Activated CD8-positive, alpha-beta memory T cell treated with anti-CD3 and anti-CD28 coated beads for 4 hours (primary cell): ENCODE measurements at regions not wholly inside any gene's neighbourhood (a gene's known extent, or its start where the extent isn't known, plus 50 kb on each side); places are given as distances from the start of the nearest gene placed in this dataset.

Experiments used
- DNase-seq, 2 donors: peaks; one replicate each; pipeline ENCODE4 v3.0.0-alpha.2; 2020; ENCODE audit warnings: low read depth in 2 of 2

DNA sequence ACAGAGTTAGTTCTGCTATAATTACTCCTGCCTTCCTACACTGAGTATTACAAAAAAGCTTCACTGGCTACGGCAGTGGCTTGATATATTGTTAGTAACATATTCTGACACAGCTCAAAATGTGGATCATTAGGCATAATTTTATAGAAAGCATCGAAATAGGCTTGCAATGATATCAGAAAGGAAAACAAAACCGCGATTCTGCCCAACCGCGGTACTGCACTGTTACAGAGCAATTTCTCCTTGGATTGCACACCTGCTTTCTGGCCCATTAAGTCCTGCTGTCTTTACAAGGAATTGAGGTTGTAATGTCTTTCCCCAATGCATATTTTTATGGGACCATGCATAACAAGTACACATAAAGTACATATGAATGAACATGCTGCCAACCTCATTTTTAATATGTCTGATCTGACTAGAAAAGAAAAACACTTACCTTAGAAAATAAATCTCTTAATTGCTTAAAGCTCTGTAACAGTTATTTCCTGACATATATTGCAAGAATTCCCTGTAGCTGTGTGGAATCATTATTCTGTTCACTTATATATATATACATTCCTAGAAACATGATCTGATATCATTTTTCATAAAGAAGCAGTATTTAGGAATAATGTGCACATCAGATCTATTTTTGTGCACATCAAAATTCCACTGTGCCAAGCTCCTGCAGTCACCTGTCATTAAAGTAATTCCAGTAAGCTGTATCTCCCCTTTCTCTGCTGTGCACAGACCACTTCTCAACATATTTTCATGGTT, 763.9 kb downstream of the HACE1 start:
- DNase-seq = no peak

DNA sequence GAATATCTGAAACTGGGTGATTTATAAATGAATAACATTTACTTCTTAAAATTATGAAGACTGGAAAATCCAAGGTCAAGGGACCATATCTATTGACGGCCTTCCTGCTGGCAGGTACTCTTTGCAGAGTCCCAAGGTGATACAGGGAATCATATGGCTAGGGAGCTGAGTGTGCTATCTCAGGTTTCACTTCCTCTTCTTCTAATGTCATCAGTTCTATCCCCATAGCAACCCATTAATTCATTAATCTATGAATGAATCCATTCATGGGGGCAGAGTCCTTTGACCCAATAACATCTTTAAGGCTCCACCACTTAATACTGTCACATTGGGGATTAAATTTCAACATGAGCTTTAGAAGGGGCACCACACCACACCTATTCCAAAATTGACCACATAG, 772.0 kb downstream of the HACE1 start:
- no peak for DNase-seq

- no peak for DNase-seq
These were observed 791.4 kb downstream of the HACE1 start for GRCh38 chr6:104068281-104068680.

DNA sequence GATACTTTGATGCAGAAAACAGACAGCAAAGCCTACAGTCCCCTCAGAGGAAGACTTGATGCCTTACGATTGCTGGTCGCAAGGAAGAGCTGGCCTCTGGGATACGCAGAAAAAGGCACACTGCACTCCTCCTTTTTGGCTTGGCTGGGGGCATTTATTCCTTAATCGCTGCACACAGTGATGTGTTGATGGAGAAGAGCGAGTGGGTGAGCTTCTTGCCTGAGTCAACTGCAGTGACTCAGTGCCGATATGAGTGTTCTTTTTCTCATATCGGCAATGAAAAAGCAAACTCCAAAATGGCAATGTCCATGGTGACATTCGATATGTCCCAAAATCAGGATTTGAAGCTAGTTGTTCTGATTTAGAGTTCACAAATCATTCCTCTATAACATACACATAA, 794.8 kb downstream of the HACE1 start:
- no peak for DNase-seq

DNA sequence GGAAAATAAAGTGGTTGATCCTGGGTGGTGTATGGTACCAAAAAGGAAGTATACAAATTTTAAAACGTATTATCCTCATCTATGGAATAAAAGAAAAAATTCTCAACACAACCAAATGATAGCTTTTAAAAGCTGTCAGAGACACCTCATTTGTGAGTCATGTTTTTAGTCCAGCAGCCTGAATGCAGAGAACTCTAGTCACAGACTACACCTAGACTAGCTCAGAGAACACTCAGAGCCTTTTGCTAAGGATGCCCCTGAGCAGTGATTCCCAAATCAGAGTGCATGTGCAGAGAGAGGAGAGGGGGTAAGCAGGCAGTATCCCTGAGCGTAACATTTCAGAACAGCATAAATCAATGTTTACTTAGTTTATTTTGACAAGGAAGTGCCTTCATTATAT, 809.3 kb downstream of the HACE1 start:
- DNase-seq = no peak

- no peak for DNase-seq
These were observed 813.3 kb downstream of the HACE1 start for GRCh38 chr6:104046426-104046825.

DNA sequence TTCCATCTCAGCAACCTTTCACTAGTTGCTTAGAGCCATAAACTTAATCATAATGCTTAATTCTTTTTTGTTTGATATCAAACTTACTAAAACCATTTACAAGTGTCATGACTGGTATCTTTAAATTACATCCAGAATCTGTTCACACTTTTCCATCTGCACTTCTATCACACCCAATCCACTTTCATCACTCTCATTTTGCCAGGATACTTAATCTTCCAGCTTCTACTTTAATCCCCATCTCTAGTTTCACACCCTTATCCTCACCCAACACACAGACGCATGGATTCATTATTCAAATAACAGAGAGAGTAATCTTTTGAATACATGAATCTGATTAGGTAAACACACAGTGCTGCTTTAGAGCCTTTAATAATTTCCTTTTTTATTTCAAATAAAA, 828.4 kb downstream of the HACE1 start:
- no peak for DNase-seq

DNA sequence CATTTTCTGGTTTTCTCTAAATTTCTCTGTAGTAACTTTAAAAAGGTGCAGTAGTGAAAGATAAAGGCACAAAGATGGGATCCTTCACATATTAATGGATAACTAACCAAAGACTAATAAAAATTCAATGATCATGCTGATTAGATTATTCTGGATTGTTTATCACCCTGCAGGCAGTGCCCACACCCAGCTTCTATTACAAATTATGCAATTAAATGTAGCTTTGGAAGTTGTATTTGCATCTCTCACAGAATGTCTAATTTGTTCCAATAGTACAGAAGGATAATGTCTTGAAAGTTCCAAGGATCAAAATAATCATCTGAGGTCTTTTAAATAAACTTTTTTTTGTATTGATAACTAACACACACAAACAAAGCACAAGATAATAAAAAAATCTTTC, 837.6 kb downstream of the HACE1 start:
- DNase-seq = no peak

DNA sequence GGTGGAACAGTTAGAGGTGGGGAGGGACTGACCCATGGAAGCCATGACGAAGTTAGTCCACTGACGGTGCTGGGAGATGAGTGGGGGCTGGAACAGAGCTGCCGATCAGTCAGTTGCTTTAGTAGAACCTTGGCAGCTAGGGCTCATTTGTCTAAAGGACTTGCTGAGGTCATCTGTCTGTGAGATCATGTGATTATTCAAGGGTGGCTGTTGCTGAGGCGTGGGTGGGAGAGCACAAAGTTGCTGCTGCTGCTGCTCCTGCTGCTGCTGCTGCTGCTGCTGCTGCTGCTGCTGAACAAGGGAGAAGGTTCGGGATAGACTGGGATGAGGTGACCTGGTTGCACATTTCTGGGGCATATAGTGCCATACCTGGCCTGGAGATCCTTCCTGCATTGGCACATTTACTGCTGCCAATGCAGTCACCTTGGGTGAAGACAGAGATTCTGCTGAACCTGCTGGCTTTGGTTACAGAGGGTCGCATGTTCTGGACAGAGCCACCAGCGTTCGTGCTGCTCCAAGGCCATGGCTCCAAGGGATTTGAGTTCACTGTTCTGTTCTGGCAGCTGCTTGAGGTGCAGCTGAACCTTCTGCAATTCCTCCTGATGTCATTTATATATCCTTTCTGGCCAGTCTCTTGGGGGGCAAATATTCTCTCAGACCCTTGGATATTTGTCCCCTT, 840.5 kb downstream of the HACE1 start:
- no peak for DNase-seq

- DNase-seq = no peak
These were observed 842.0 kb downstream of the HACE1 start for GRCh38 chr6:104017410-104018381.

- DNase-seq = no peak
These were observed 845.4 kb downstream of the HACE1 start for GRCh38 chr6:104014163-104014959.

DNA sequence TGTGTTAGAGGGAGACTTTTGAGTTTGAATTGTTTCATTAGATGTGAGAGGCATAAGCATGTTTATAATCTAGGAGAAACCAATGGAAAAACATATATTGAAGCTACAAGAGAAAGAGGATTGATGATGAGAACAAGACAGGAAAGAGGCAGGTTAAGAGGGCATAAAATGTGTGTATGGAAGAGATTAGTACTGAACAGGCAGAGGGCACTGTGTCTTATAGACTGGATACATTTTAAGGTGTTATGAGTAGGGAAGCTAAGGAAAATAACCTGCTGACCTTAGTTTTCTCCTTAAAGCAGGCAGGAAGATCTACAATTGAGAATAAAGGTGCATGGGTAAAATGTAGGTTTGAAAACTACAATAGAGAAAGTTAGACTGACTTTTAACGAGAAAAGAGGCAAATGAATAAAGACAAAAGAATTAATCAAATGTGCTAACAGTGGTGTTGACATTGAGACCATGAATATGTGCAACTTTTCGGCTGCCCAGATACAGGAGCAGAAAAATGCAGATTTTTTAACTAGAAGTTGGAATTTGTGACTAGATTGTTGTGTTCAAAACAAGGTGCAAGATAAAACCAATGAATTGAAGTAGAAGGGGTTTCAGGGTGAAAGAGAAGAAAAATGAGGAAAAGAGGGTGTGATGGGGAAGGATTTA, 846.3 kb downstream of the HACE1 start:
- no peak for DNase-seq

DNA sequence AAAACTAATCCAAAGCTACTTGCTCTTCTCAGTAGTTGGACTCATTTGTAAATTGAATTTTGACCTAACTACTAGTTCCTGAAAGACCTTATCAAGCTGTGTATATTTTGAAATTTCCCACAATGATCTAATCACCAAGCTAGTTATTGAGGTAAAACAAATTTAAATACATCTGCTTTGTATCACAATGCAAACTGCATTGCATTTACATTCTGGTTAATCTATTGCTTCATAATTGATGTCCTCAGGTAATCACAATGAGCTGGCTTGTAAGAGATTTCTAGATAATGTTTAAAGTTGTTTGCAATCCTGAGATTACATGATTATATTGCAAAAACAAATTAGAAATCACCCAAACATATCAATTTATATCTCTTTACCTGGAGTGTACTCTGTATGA, 848.8 kb downstream of the HACE1 start:
- DNase-seq = no peak

DNA sequence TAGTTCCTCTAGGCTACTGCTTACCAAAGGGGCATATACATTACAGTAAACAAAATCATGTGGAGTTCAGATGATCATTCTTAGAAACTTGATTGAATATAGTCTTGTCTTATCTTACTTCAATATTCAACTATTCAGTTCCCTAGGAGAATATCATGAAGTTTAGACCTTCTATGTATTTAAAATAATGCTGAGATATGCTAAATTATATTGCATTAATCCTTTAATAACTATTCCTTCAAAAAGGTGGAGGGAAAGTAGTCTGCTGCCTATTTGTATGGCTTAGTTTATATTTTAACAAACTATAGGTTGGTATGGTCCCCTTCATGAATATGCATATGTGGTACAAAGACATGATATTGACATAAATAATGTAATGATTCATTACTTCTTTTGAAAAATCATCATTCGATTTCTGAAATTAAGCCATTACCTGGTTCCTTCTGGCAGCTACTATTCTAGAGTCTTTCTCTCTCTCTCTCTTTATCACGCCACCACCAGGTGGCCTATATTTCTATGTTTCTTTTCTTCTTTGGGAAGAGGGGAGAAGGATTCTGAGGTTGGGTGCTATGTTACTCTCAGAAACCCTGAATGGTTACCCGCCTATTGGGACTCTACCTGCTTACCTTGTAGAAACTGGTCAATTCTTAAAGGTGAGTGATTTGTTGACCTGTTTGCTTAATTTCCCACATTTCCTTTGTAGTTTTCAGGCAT, 855.8 kb downstream of the HACE1 start:
- DNase-seq = no peak

DNA sequence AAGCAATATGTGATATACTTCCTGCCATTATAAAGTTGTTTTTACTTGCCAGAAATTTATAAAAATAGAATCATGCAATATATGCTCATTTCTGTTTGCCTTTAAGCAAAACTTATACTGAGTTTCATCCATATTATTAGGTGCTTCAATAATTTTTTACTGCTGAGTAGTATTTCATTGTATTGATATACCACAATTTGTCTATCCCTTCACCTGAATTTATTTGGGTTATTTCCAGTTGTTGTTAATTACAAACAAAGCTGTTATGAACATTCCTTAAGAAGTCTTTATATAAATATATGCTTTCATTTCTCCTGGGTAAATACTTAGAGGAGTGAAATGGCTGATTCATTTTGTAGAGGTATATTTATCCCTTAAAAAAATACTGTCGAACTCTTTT, 864.1 kb downstream of the HACE1 start:
- no peak for DNase-seq

GRCh38 chr6:103983860-103984259, 875.9 kb downstream of the HACE1 start:
- DNase-seq = no peak

DNA sequence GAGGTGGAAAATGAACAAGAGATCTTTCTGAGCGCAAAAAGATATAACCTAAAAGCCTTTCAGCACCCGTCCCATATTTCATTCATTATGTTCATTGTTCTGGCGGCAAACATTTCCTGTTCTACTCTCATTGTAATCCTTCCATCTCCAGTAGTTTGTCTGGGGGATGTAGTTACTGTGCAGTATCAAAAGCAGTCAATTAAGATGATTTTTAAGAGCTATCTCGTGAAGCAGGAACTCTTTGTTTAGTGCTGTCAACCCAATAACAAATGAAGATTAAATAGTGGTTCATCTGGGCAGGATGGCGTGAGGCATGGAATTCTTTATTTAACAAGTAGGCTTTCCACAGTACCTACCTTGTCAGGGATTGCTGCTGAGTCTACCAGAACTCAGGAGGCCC, 876.7 kb downstream of the HACE1 start:
- no peak for DNase-seq

DNA sequence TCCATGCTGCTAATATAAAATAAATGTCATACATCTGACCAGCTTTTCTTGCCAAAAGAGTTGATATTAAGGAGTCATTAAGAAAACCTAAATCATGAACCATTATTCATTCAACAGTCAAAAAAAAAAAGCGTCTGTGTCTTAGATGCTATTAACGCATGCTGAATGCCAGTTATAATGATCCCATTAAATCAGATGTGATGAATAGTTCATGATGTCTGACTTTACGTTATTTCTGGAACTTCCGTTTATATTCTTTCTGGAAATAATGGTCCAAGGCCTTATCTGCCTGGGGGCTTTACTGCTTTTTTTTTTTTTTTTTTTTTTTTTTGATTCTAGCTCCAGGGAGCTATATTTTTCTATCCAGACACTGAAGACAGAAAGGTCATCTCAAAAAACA, 877.1 kb downstream of the HACE1 start:
- no peak for DNase-seq

DNA sequence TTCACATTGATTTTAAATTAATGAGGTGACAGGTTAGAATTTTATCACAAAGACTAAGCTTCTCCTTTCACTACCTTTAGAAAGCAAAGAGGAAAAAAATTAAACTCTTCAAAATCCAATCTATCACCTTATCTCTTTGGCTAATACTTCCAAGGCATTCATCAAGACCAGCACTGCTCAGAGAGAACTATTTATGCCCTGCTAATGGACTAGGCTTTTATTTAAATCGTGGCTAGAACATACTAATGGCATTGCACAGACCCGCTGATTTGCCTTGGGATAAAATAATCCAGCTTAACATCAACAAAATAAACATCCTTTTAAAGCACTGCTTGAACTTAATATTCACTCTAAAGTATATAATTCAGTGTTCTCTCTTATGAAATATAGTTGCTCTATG, 880.4 kb downstream of the HACE1 start:
- DNase-seq = no peak

DNA sequence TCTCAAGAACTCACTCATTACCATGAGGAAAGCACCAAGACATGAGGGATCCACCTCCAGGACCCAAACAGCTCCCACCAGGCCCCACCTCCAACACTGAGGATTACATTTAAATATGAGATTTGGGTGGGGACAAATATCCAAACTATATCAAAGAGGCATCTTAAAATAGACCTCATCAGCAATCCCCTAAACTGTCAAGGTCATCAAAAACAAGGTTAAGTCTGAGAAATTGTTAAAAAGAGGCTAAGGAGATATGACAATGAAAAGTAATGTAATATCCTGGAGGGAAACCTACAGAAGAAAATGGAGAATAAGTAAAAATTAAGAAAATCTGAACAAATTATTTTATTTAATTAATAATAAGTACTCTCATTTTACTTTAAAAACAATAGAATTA, 922.3 kb downstream of the HACE1 start:
- DNase-seq = no peak
